H1 (cell line): ENCODE measurements at regions not wholly inside any gene's neighbourhood (a gene's known extent, or its start where the extent isn't known, plus 50 kb on each side); places are given as distances from the start of the nearest gene placed in this dataset.

Experiments
- CTCF ChIA-PET: fragments of 300-600 bp; sonication (Branson Sonifier 250); formaldehyde crosslinking; loops from one replicate; lab custom pipeline; 2021; ENCODE audit not compliant: partially characterized antibody; lab: Charles Lee
- POLR2A ChIA-PET: fragments of 300-600 bp; sonication (Branson Sonifier 250); formaldehyde crosslinking; loops from one replicate; lab custom pipeline; 2021; ENCODE audit warnings: inconsistent platforms; ENCODE audit not compliant: partially characterized antibody; lab: Charles Lee
- DNase-seq, 2 experiments: peaks; one replicate each; pipeline versions ENCODE4 v3.0.0 to v3.0.0-alpha.2; 2010 to 2022; ENCODE audit warnings: low spot score in 2 of 2, low read depth in 1 of 2, mixed read lengths in 1 of 2
- FAIRE-seq: peaks from 2 replicates; lab custom pipeline; 2011; peaks lifted over from hg19 to GRCh38; lab: Jason Lieb, UNC
- H2AFZ ChIP-seq: 2 replicates; pipeline ENCODE4 v1.8.1; 2012; ENCODE audit warnings: low read length, inconsistent platforms
- H2AK5ac ChIP-seq: 2 replicates; pipeline ENCODE4 v1.6.1; 2013; ENCODE audit warnings: low read depth, low read length
- H2BK120ac ChIP-seq: replicated peaks from 2 replicates; pipeline ENCODE3; 2013; ENCODE audit warnings: low read depth, low read length, inconsistent platforms
- H2BK12ac ChIP-seq: 2 replicates; pipeline ENCODE4 v1.6.1; 2013; ENCODE audit warnings: low read depth, low read length
- H2BK15ac ChIP-seq: 2 replicates; pipeline ENCODE4 v1.6.1; 2013; ENCODE audit warnings: low read length
- H2BK20ac ChIP-seq: 2 replicates; pipeline ENCODE4 v1.6.1; 2013; ENCODE audit warnings: low read length
- H2BK5ac ChIP-seq: 2 replicates; pipeline ENCODE4 v1.6.1; 2013; ENCODE audit warnings: low read depth, low read length
- H3K14ac ChIP-seq: 2 replicates; pipeline ENCODE4 v1.6.1; 2013; ENCODE audit warnings: inconsistent platforms; ENCODE audit not compliant: insufficient read length
- H3K18ac ChIP-seq: 2 replicates; pipeline ENCODE4 v1.6.1; 2013; ENCODE audit warnings: low read length; ENCODE audit errors: extremely low read depth
- H3K23ac ChIP-seq: 2 replicates; pipeline ENCODE4 v1.6.1; 2013; ENCODE audit warnings: inconsistent platforms; ENCODE audit not compliant: insufficient read length
- H3K23me2 ChIP-seq: 2 replicates; pipeline ENCODE4 v1.6.1; 2013; ENCODE audit warnings: low read depth, low read length
- H3K27ac ChIP-seq: 2 replicates; pipeline ENCODE4 v1.6.1; 2011; ENCODE audit warnings: low read depth, low read length, inconsistent platforms
- H3K27me3 ChIP-seq, 4 experiments: replicated peaks in 1 of 4; 1 replicate in 1 of 4; 2 replicates in 3 of 4; pipeline versions ENCODE4 v1.6.1 to v1.8.1; 2011 to 2013; ENCODE audit warnings: low read length in 3 of 4, mild to moderate bottlenecking in 3 of 4, inconsistent platforms in 2 of 4, mixed read lengths in 2 of 4, moderate library complexity in 1 of 4; ENCODE audit not compliant: control insufficient read depth in 3 of 4, insufficient read depth in 3 of 4; ENCODE audit errors: extremely low read depth in 1 of 4
- H3K36me3 ChIP-seq, 4 experiments: 2 replicates each; pipeline versions ENCODE4 v1.6.1 to v1.8.1; 2011 to 2013; ENCODE audit warnings: mild to moderate bottlenecking in 4 of 4, low read length in 3 of 4, moderate library complexity in 2 of 4, control low read depth in 1 of 4, inconsistent platforms in 1 of 4; ENCODE audit not compliant: insufficient read depth in 4 of 4, control insufficient read depth in 2 of 4
- H3K4ac ChIP-seq: replicated peaks from 2 replicates; pipeline ENCODE3; 2013; ENCODE audit warnings: low read length, low read depth, mixed read lengths, inconsistent platforms; ENCODE audit not compliant: insufficient read length
- H3K4me1 ChIP-seq, 4 experiments: replicated peaks in 1 of 4; 1 replicate in 1 of 4; 2 replicates in 3 of 4; pipeline versions ENCODE4 v1.6.1 to v1.8.1; 2011 to 2013; ENCODE audit warnings: low read length in 3 of 4, inconsistent platforms in 2 of 4, mixed read lengths in 1 of 4; ENCODE audit not compliant: insufficient read depth in 4 of 4, control insufficient read depth in 3 of 4
- H3K4me2 ChIP-seq, 2 experiments: 2 replicates each; pipeline versions ENCODE4 v1.6.1 to v1.8.1; 2011 to 2013; ENCODE audit warnings: low read depth in 2 of 2, low read length in 2 of 2, control low read depth in 1 of 2, inconsistent platforms in 1 of 2, mild to moderate bottlenecking in 1 of 2; ENCODE audit not compliant: insufficient read depth in 1 of 2
- H3K4me3 ChIP-seq, 4 experiments: fragments of 200-600, 300-600 bp in 1 of 4; sonication (generic), shearing (Covaris generic), sonication (Bioruptor Twin) in 1 of 4; 2 replicates each; pipeline versions ENCODE4 v1.5.1 to v1.8.1; 2011 to 2016; ENCODE audit warnings: low read length in 4 of 4, low read depth in 3 of 4, control low read depth in 2 of 4, inconsistent platforms in 2 of 4, mild to moderate bottlenecking in 2 of 4, mixed read lengths in 1 of 4, moderate library complexity in 1 of 4; ENCODE audit not compliant: insufficient read depth in 2 of 4; ENCODE audit errors: extremely low read depth in 1 of 4
- H3K56ac ChIP-seq: replicated peaks from 2 replicates; pipeline ENCODE3; 2013; ENCODE audit warnings: low read depth, mild to moderate bottlenecking, mixed read lengths, low read length, inconsistent platforms; ENCODE audit not compliant: insufficient read length
- H3K79me1 ChIP-seq: 2 replicates; pipeline ENCODE4 v1.6.1; 2013; ENCODE audit warnings: low read depth, low read length, control low read depth
- H3K79me2 ChIP-seq, 2 experiments: 2 replicates each; pipeline versions ENCODE4 v1.6.1 to v1.8.1; 2012 to 2013; ENCODE audit warnings: low read length in 2 of 2, mild to moderate bottlenecking in 2 of 2, inconsistent platforms in 1 of 2; ENCODE audit not compliant: insufficient read depth in 2 of 2, control insufficient read depth in 1 of 2
- H3K9ac ChIP-seq, 4 experiments: replicated peaks in 1 of 4; 1 replicate in 1 of 4; 2 replicates in 3 of 4; pipeline versions ENCODE4 v1.6.1 to v1.8.1; 2011 to 2013; ENCODE audit warnings: low read depth in 3 of 4, low read length in 3 of 4, control low read depth in 2 of 4, mild to moderate bottlenecking in 2 of 4, moderate library complexity in 2 of 4, inconsistent platforms in 1 of 4; ENCODE audit errors: extremely low read depth in 1 of 4
- H3K9me3 ChIP-seq, 2 experiments: 2 replicates each; pipeline versions ENCODE4 v1.6.1 to v1.8.1; 2012 to 2013; ENCODE audit warnings: mild to moderate bottlenecking in 2 of 2, moderate library complexity in 2 of 2, control low read depth in 1 of 2, inconsistent platforms in 1 of 2, low read depth in 1 of 2, low read length in 1 of 2, mixed read lengths in 1 of 2; ENCODE audit not compliant: insufficient read depth in 2 of 2
- H4K20me1 ChIP-seq, 2 experiments: replicated peaks in 1 of 2; 2 replicates each; pipeline versions ENCODE3 to v1.8.1; 2011 to 2013; ENCODE audit warnings: inconsistent platforms in 2 of 2, low read length in 2 of 2, mild to moderate bottlenecking in 1 of 2; ENCODE audit not compliant: insufficient read depth in 2 of 2, control insufficient read depth in 1 of 2
- H4K5ac ChIP-seq: 2 replicates; pipeline ENCODE4 v1.6.1; 2013; ENCODE audit warnings: low read length, low read depth, mixed read lengths, inconsistent platforms; ENCODE audit not compliant: insufficient read length
- H4K8ac ChIP-seq: 2 replicates; pipeline ENCODE4 v1.8.0; 2013; ENCODE audit warnings: mild to moderate bottlenecking, moderate library complexity, low read length, inconsistent platforms; ENCODE audit not compliant: insufficient read depth; ENCODE audit errors: extremely low read depth
- H4K91ac ChIP-seq: replicated peaks from 2 replicates; pipeline ENCODE3; 2013; ENCODE audit warnings: low read length, mixed read lengths, inconsistent platforms; ENCODE audit not compliant: insufficient read length
- BRCA1 ChIP-seq: IDR thresholded peaks from 2 replicates; pipeline ENCODE4 v1.6.1; 2012; ENCODE audit warnings: low read depth, low read length, improper control_type of control experiment
- CHD1 ChIP-seq: IDR thresholded peaks from 2 replicates; pipeline ENCODE4 v1.6.1; 2012; ENCODE audit warnings: low read depth, low read length, improper control_type of control experiment
- EP300 ChIP-seq, 2 experiments: IDR thresholded peaks; 1 replicate in 1 of 2; 2 replicates in 1 of 2; pipeline ENCODE4 v1.6.1; 2011 to 2012; ENCODE audit warnings: low read depth in 2 of 2, low read length in 2 of 2, mild to moderate bottlenecking in 2 of 2, borderline replicate concordance in 1 of 2, inconsistent platforms in 1 of 2, moderate library complexity in 1 of 2
- HDAC2 ChIP-seq, 2 experiments: fragments of 300-600 bp in 1 of 2; sonication (generic) in 1 of 2; IDR thresholded peaks; 2 replicates each; pipeline ENCODE4 v1.6.1; 2011 to 2012; ENCODE audit warnings: low read depth in 2 of 2, low read length in 2 of 2, mild to moderate bottlenecking in 2 of 2, moderate library complexity in 2 of 2, borderline replicate concordance in 1 of 2, inconsistent platforms in 1 of 2
- KDM4A ChIP-seq: IDR thresholded peaks from one replicate; pipeline ENCODE4 v1.7.1; 2012; ENCODE audit warnings: low read depth, mild to moderate bottlenecking, moderate library complexity, low read length, inconsistent platforms; ENCODE audit not compliant: severe bottlenecking
- KDM5A ChIP-seq: fragments of 200-600 bp; IDR thresholded peaks from 2 replicates; pipeline ENCODE4 v1.7.1; 2012; ENCODE audit warnings: mild to moderate bottlenecking, low read length, inconsistent platforms, mixed read lengths
- RNF2 ChIP-seq: fragments of 200-900, 300-1000 bp; sonication (generic); IDR thresholded peaks from 2 replicates; pipeline ENCODE4 v1.7.1; 2016; ENCODE audit warnings: borderline replicate concordance, low read depth, mild to moderate bottlenecking, antibody characterized with exemption, low read length; ENCODE audit not compliant: poor library complexity, severe bottlenecking; ENCODE audit errors: missing control alignments
- SP2 ChIP-seq: IDR thresholded peaks from 2 replicates; pipeline ENCODE4 v1.6.1; 2012; ENCODE audit warnings: mild to moderate bottlenecking, low read length, inconsistent platforms
- TEAD4 ChIP-seq: IDR thresholded peaks from 2 replicates; pipeline ENCODE4 v1.6.1; 2012; ENCODE audit warnings: low read depth, low read length, inconsistent platforms, mixed read lengths
- YY1 ChIP-seq: IDR thresholded peaks from 2 replicates; pipeline ENCODE4 v1.6.1; 2011; ENCODE audit warnings: low read depth, mild to moderate bottlenecking, low read length
- WGBS, 2 experiments: shearing (Covaris generic) in 1 of 2; methylation state at CpG; one replicate each; pipeline versions ENCODE4 v1.1.6 to v1.1.7; 2013 to 2015; ENCODE audit warnings: low lambda C conversion rate in 2 of 2, mixed read lengths in 2 of 2, inconsistent platforms in 1 of 2, low coverage in 1 of 2, missing lambda C conversion rate in 1 of 2; ENCODE audit not compliant: insufficient replicate concordance in 2 of 2, insufficient coverage in 1 of 2, insufficient read length in 1 of 2; ENCODE audit errors: extremely low coverage in 1 of 2, missing lambda C conversion rate in 1 of 2; 5-methylcytosine and 5-hydroxymethylcytosine counted together

- Histone ChIP-seq H4K8ac (no peak overlapping the region), H3K56ac (no peak overlapping the region), H3K4me2 (no peak overlapping the region), H3K9ac (no peak overlapping the region), H3K36me3 (no peaks in the 10 kb centered on the region), H3K4me3 (no peak overlapping the region), H3K79me2 (no peaks in the 10 kb centered on the region), H3K4ac (no peak overlapping the region), H3K9me3 (no peaks in the 10 kb centered on the region), H4K5ac (no peak overlapping the region), H3K27me3 (no peaks in the 10 kb centered on the region), H4K91ac (no peak overlapping the region), H3K23me2 (no peaks in the 10 kb centered on the region), H2AK5ac (no peak overlapping the region), H3K4me1 (no peaks in the 10 kb centered on the region), H3K18ac (no peak overlapping the region), H3K27ac (no peak overlapping the region), H3K79me1 (no peaks in the 10 kb centered on the region), H4K20me1 (no peaks in the 10 kb centered on the region), H2BK120ac (no peak overlapping the region), H3K23ac (no peak overlapping the region), H2BK12ac (no peak overlapping the region), H2AFZ (no peak overlapping the region), H3K14ac (no peak overlapping the region), H2BK15ac (no peak overlapping the region), H2BK20ac (no peak overlapping the region), H2BK5ac (no peak overlapping the region)
- no peak for FAIRE-seq
- DNase-seq: no peak
- 88% methylated on average over 2 of the region's 2 CpGs; no CpG with 5 or more reads in 1 of the 2 experiments for WGBS, 2 experiments
- POLR2A ChIA-PET: no interaction called here
- CTCF ChIA-PET: interaction anchor here (1.7 to 3.5 kb wide), 3 partner anchors 134 to 477 kb away, joined by 4 to 17 read pairs (median 12); no protein-coding TSS in a partner anchor
- no peak for TF ChIP-seq BRCA1
- TF ChIP-seq KDM5A: no peak
- no peak for TF ChIP-seq KDM4A
- TF ChIP-seq HDAC2 (IDR thresholded peaks at IDR 0.05; ENCODE audit: borderline replicate concordance in 1 of 2, low read depth in 2 of 2, low read length in 2 of 2): no peak
- no peak for TF ChIP-seq SP2
- TF ChIP-seq YY1: no peak
- TF ChIP-seq CHD1: no peak
- no peak for TF ChIP-seq TEAD4
- no peak for TF ChIP-seq RNF2
- no peak for TF ChIP-seq EP300 (IDR thresholded peaks at IDR 0.05; ENCODE audit: borderline replicate concordance in 1 of 2, low read depth in 2 of 2, low read length in 2 of 2)
Measured at GRCh38 chr11:128155590-128155989, 431.8 kb downstream of the ETS1 start.
